Panc1 (cell line): ENCODE measurements at regions not wholly inside any gene's neighbourhood (a gene's known extent, or its start where the extent isn't known, plus 50 kb on each side); places are given as distances from the start of the nearest gene placed in this dataset.

Experiments
- ATAC-seq: fragments of 200-7000 bp; cut with Tn5 transposase; 2 replicates; pipeline ENCODE4 v1.9.1; 2020; ENCODE audit warnings: mild to moderate bottlenecking, moderate library complexity
- BruUV-seq: library from RNA; stranded (reverse); fragments of 400-500 nt; replicated peaks from 2 replicates; lab custom pipeline; 2021; lab: Mats Ljungman, UMichigan
- CTCF ChIA-PET: fragments of 300-600 bp; sonication (Branson Sonifier 250); formaldehyde crosslinking; loops from one replicate; lab custom pipeline; 2022; ENCODE audit warnings: antibody characterized with exemption; lab: Charles Lee
- POLR2A ChIA-PET: fragments of 300-600 bp; sonication (Branson Sonifier 250); formaldehyde crosslinking; loops from one replicate; lab custom pipeline; 2022; ENCODE audit warnings: antibody characterized with exemption; lab: Charles Lee
- DNase-seq: peaks from one replicate; pipeline ENCODE4 v3.0.0-alpha.2; 2010; ENCODE audit warnings: low read depth, low spot score
- H3K27ac ChIP-seq: 2 replicates; pipeline ENCODE4 v1.5.1; 2011; ENCODE audit warnings: mild to moderate bottlenecking, low read length, inconsistent platforms
- H3K27me3 ChIP-seq: fragments of 200-500 bp; sonication (Bioruptor generic); 2 replicates; pipeline ENCODE4 v1.6.0; 2014; ENCODE audit warnings: low read length, inconsistent platforms; ENCODE audit not compliant: control insufficient read depth, insufficient read depth
- H3K36me3 ChIP-seq: fragments of 200-500 bp; sonication (Bioruptor generic); 2 replicates; pipeline ENCODE4 v1.5.1; 2014; ENCODE audit warnings: inconsistent platforms, mild to moderate bottlenecking, low read length, moderate library complexity; ENCODE audit not compliant: control insufficient read depth, insufficient read depth
- H3K4me1 ChIP-seq: 2 replicates; pipeline ENCODE4 v1.5.1; 2011; ENCODE audit warnings: inconsistent platforms, mild to moderate bottlenecking, low read length, moderate library complexity; ENCODE audit not compliant: control insufficient read depth, insufficient read depth
- H3K4me3 ChIP-seq, 2 experiments: 2 replicates each; pipeline ENCODE4 v1.5.1; 2011 to 2012; ENCODE audit warnings: low read depth in 2 of 2, low read length in 2 of 2, mild to moderate bottlenecking in 2 of 2, inconsistent platforms in 1 of 2, moderate library complexity in 1 of 2
- H3K9me3 ChIP-seq: fragments of 200-500 bp; sonication (Bioruptor generic); 2 replicates; pipeline ENCODE4 v1.5.1; 2014; ENCODE audit warnings: low read depth, mild to moderate bottlenecking, inconsistent platforms, low read length, moderate library complexity; ENCODE audit not compliant: control insufficient read depth, insufficient read depth
- CTCF ChIP-seq: fragments of 450-650 bp; IDR thresholded peaks from 2 replicates; pipeline ENCODE4 v1.5.1; 2017; ENCODE audit warnings: mild to moderate bottlenecking
- REST ChIP-seq, 2 experiments: IDR thresholded peaks; 2 replicates each; pipeline ENCODE4 v1.6.1; 2011 to 2012; ENCODE audit warnings: low read depth in 2 of 2, control low read depth in 1 of 2, low read length in 1 of 2, mild to moderate bottlenecking in 1 of 2, moderate library complexity in 1 of 2; ENCODE audit not compliant: insufficient read depth in 1 of 2
- SIN3A ChIP-seq: IDR thresholded peaks from 2 replicates; pipeline ENCODE4 v1.6.1; 2012; ENCODE audit warnings: low read depth, mild to moderate bottlenecking, low read length, moderate library complexity, borderline replicate concordance; ENCODE audit not compliant: insufficient read depth
- TCF7L2 ChIP-seq: IDR thresholded peaks from 2 replicates; pipeline ENCODE4 v1.6.1; 2011; ENCODE audit warnings: mild to moderate bottlenecking, low read depth, low read length, inconsistent platforms
- in situ Hi-C: cut with HindIII; loops from 2 replicates; pipeline ENCODE4 v1.10.0; 2016; ENCODE audit warnings: low sequenced_read_pairs, low pct_unique_long_range_greater_than_20kb
- intact Hi-C: fragments of 100-400 bp; cut with micrococcal nuclease; formaldehyde crosslinking; loops from one replicate; pipeline ENCODE4 v1.10.0; 2022; ENCODE audit not compliant: unreplicated experiment

- no peak for DNase-seq
- Histone ChIP-seq H3K4me3 (no peak overlapping the region), H3K27me3 (peaks cover 13% of the 10 kb centered on the region), H3K9me3 (no peaks in the 10 kb centered on the region), H3K36me3 (no peaks in the 10 kb centered on the region), H3K4me1 (no peaks in the 10 kb centered on the region), H3K27ac (no peak overlapping the region)
- no TSS peak for BruUV-seq
- intact Hi-C loops (no loop called here), in situ Hi-C loops (no loop called here)
- TF ChIP-seq TCF7L2 (no peak), CTCF (no peak), SIN3A (no peak), REST (IDR thresholded peaks at IDR 0.05; ENCODE audit: insufficient read depth in 1 of 2, low read depth in 2 of 2, low read length in 1 of 2) (no peak)
- ATAC-seq = no peak
- POLR2A ChIA-PET = interaction anchor here (0.6 kb wide), 1 partner anchor 22 kb away, joined by 3 read pairs; no protein-coding TSS in a partner anchor
- CTCF ChIA-PET = no interaction called here
These were observed 49.7 kb upstream of the LMO4 start for GRCh38 chr1:87278825-87279535.
